Effector memory CD8-positive, alpha-beta T cell (primary cell): ENCODE measurements at regions not wholly inside any gene's neighbourhood (a gene's known extent, or its start where the extent isn't known, plus 50 kb on each side); places are given as distances from the start of the nearest gene placed in this dataset.

Source experiments
- ATAC-seq: fragments of 150-1000 bp; cut with Tn5 transposase; replicated peaks from 2 replicates; pipeline ENCODE4 v1.10.0; 2021; ENCODE audit warnings: mild to moderate bottlenecking, moderate library complexity
- DNase-seq, 3 experiments: peaks; one replicate each; pipeline ENCODE4 v3.0.0; 2021
- H3K27ac Mint-ChIP-seq, 2 donors: one replicate each; pipeline ENCODE4 v1.8.0; 2022; ENCODE audit warnings: mild to moderate bottlenecking in 2 of 2, mixed read lengths in 2 of 2, moderate library complexity in 2 of 2
- H3K27me3 Mint-ChIP-seq, 2 donors: one replicate each; pipeline ENCODE4 v1.8.0; 2022; ENCODE audit warnings: mixed read lengths in 2 of 2
- H3K36me3 Mint-ChIP-seq: one replicate; pipeline ENCODE4 v1.8.0; 2022; ENCODE audit warnings: mild to moderate bottlenecking, moderate library complexity, mixed read lengths; ENCODE audit not compliant: insufficient read depth
- H3K4me1 Mint-ChIP-seq, 2 donors: one replicate each; pipeline ENCODE4 v1.8.0; 2022; ENCODE audit warnings: low read depth in 2 of 2, mixed read lengths in 2 of 2
- H3K4me3 Mint-ChIP-seq, 2 donors: one replicate each; pipeline ENCODE4 v1.8.0; 2022; ENCODE audit warnings: mild to moderate bottlenecking in 2 of 2, mixed read lengths in 2 of 2, moderate library complexity in 2 of 2
- H3K9me3 Mint-ChIP-seq, 2 donors: one replicate each; pipeline ENCODE4 v1.8.0; 2022; ENCODE audit warnings: mixed read lengths in 2 of 2

DNA sequence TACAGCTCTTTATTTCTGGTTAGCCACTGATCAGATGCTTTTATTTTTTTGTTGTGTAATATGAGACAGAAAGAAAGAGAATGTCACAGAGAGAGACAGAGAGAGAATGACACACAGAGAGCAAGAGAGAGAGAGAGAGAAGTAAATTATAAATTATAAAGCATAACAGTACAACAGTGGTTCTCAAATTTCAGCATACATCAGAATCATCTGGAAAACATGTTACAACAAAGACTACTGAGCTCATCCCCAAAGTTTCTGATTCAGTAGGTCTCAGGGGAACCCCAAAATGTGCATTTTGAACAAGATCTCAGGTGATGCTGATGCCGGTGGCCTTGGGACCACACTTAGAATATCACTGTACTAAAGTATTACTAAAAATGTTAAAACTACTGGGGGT is 245.8 kb upstream of the DIAPH2 start:
- H3K27me3 Mint-ChIP-seq = no peaks in the 10 kb centered on the region
- no peak overlapping the region for H3K4me3 Mint-ChIP-seq
- ATAC-seq (no peak), DNase-seq (no peak)
- H3K36me3 Mint-ChIP-seq = no peaks in the 10 kb centered on the region
- no peaks in the 10 kb centered on the region for H3K4me1 Mint-ChIP-seq
- no peak overlapping the region for H3K27ac Mint-ChIP-seq
- no peaks in the 10 kb centered on the region for H3K9me3 Mint-ChIP-seq

DNA sequence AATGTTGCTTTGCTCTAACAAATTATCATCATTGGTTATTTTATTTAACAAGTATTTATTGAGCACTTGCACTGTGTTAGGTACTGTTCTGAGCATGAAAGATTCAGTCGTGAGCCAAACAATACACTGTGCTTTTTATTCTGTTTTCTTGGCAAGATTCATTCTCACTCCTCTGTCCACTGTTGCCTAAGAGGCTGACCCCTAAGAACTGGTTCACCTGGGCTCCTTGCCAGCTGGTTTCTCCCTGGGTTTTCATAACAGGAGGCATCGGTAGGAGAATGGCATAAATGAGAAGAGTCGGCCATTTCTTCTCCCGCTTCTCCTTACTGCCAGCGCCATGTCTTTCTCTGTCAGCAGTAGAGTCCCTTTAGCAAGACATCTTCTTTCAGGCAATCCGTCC is 243.7 kb upstream of the DIAPH2 start:
- Mint-ChIP-seq H3K4me3 (no peak overlapping the region), H3K4me1 (no peaks in the 10 kb centered on the region), H3K27ac (no peak overlapping the region), H3K36me3 (no peaks in the 10 kb centered on the region), H3K27me3 (no peaks in the 10 kb centered on the region), H3K9me3 (no peaks in the 10 kb centered on the region)
- DNase-seq (no peak), ATAC-seq (no peak)

- H3K4me3 Mint-ChIP-seq = no peak overlapping the region
- H3K9me3 Mint-ChIP-seq = no peaks in the 10 kb centered on the region
- no peak overlapping the region for H3K27ac Mint-ChIP-seq
- ATAC-seq = no peak
- DNase-seq = no peak
- H3K4me1 Mint-ChIP-seq = no peaks in the 10 kb centered on the region
- peaks cover 3% of the 10 kb centered on the region for H3K36me3 Mint-ChIP-seq
- H3K27me3 Mint-ChIP-seq = no peaks in the 10 kb centered on the region
Measured at GRCh38 chrX:96445531-96446065, 239.0 kb upstream of the DIAPH2 start.

GRCh38 chrX:96446524-96446923 is 238.1 kb upstream of the DIAPH2 start:
- H3K36me3 Mint-ChIP-seq = peaks cover 3% of the 10 kb centered on the region
- H3K4me3 Mint-ChIP-seq = no peak overlapping the region
- no peaks in the 10 kb centered on the region for H3K4me1 Mint-ChIP-seq
- H3K9me3 Mint-ChIP-seq = no peaks in the 10 kb centered on the region
- DNase-seq = no peak
- ATAC-seq = no peak
- H3K27ac Mint-ChIP-seq = no peak overlapping the region
- H3K27me3 Mint-ChIP-seq = no peaks in the 10 kb centered on the region

DNA sequence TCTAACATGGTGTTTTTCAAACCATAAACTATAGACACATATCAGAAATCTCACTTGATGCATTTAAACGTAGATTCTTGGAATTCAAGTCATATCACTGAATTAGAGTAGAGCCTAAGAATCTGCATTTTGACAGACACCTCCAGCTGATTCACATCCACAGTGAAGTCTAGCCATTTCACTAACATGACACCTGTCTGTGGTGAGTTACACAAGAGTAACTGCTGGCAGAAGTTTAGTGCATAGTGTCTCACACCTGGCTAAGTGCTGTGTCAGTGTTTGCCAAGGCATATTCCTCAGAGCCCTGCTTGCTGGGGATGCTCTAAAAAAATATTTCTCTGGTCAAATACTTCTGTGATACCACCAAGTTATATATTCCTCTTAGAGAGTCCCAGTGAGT is 237.5 kb upstream of the DIAPH2 start:
- Mint-ChIP-seq H3K4me3 (no peak overlapping the region), H3K36me3 (peaks cover 3% of the 10 kb centered on the region), H3K9me3 (no peaks in the 10 kb centered on the region), H3K27ac (no peak overlapping the region), H3K27me3 (no peaks in the 10 kb centered on the region), H3K4me1 (no peaks in the 10 kb centered on the region)
- ATAC-seq = no peak
- DNase-seq = no peak

- Mint-ChIP-seq H3K4me3 (no peak overlapping the region), H3K27me3 (no peaks in the 10 kb centered on the region), H3K9me3 (no peaks in the 10 kb centered on the region), H3K4me1 (no peaks in the 10 kb centered on the region), H3K27ac (no peak overlapping the region), H3K36me3 (peaks cover 3% of the 10 kb centered on the region)
- no peak for ATAC-seq
- no peak for DNase-seq
Measured at GRCh38 chrX:96449191-96449590, 235.5 kb upstream of the DIAPH2 start.

GRCh38 chrX:96449896-96450295 is 234.7 kb upstream of the DIAPH2 start:
- no peak overlapping the region for H3K4me3 Mint-ChIP-seq
- H3K36me3 Mint-ChIP-seq = peaks cover 3% of the 10 kb centered on the region
- ATAC-seq = no peak
- no peaks in the 10 kb centered on the region for H3K9me3 Mint-ChIP-seq
- H3K27me3 Mint-ChIP-seq = no peaks in the 10 kb centered on the region
- no peak overlapping the region for H3K27ac Mint-ChIP-seq
- no peak for DNase-seq
- no peaks in the 10 kb centered on the region for H3K4me1 Mint-ChIP-seq

DNA sequence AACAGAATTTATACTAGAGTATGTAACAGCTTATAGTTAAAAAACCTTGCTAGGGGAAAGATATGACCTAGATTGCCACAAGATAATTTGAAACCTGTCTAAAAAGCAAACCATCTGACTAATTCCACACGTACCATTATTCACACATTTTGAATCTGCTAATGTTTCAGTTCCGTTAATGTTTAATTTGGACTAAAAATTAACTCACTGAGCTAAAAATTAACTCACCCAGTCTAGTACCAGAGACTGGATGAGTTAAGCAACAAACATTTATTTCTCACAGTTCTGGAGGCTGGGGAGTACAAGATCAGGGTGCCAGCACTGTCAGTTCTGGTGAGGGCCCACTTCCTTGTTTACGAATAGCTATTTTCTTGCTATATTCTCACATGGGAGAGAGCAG is 231.5 kb upstream of the DIAPH2 start:
- DNase-seq (no peak), ATAC-seq (no peak)
- H3K27me3 Mint-ChIP-seq = no peaks in the 10 kb centered on the region
- H3K4me3 Mint-ChIP-seq = no peak overlapping the region
- H3K27ac Mint-ChIP-seq = no peak overlapping the region
- H3K36me3 Mint-ChIP-seq = peaks cover 3% of the 10 kb centered on the region
- H3K9me3 Mint-ChIP-seq = no peaks in the 10 kb centered on the region
- no peaks in the 10 kb centered on the region for H3K4me1 Mint-ChIP-seq

- H3K4me3 Mint-ChIP-seq = no peak overlapping the region
- H3K36me3 Mint-ChIP-seq = no peaks in the 10 kb centered on the region
Measured at GRCh38 chrX:96455078-96455477, 229.6 kb upstream of the DIAPH2 start.

GRCh38 chrX:96464880-96465558 is 219.6 kb upstream of the DIAPH2 start:
- no peak overlapping the region for H3K4me3 Mint-ChIP-seq
- no peak for DNase-seq
- ATAC-seq = no peak
- H3K27ac Mint-ChIP-seq = no peak overlapping the region
- no peaks in the 10 kb centered on the region for H3K4me1 Mint-ChIP-seq
- H3K36me3 Mint-ChIP-seq = no peaks in the 10 kb centered on the region
- H3K27me3 Mint-ChIP-seq = peaks cover 0 to 4% of the 10 kb centered on the region in 2 donors
- no peaks in the 10 kb centered on the region for H3K9me3 Mint-ChIP-seq

More at GRCh38 chrX:96455078-96455477, 229.6 kb upstream of the DIAPH2 start:
- DNase-seq (no peak), ATAC-seq (no peak)
- H3K9me3 Mint-ChIP-seq = no peaks in the 10 kb centered on the region
- H3K4me1 Mint-ChIP-seq = no peaks in the 10 kb centered on the region
- H3K27me3 Mint-ChIP-seq = no peaks in the 10 kb centered on the region
- no peak overlapping the region for H3K27ac Mint-ChIP-seq

DNA sequence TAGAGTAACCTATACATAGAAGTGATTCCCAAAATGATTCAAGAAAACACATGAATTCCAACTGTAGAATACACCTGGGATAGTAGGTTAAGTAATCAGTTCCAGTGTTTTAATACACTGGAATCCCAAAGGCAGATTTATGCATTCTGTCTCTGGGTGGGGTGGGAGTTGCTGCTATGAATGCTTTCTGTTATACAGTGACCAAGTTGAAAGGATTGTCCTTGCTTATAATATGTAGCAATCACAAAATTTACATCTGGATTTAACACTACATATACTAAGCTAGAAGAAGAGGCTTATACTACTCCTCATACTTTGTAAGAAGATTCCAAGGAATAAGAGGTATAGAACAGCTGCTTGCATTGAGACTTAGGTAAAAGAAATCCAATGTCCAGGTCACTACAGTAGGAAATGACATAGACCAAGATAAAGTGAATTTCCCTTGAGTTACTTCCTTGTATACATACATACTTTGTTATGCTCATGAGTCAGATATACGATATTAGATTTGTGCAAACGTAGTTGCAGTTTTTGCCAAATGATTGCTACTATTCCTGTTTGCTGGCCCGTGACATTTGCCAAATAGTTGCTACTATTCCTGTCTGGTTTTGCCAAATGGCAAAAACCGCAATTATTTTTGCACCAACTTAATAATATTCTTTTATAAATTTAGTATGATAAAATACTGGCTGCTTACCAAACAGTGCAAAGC is 210.5 kb upstream of the DIAPH2 start:
- no peak overlapping the region for H3K4me3 Mint-ChIP-seq
- ATAC-seq (no peak), DNase-seq (no peak)
- H3K9me3 Mint-ChIP-seq = peaks cover 0 to 2% of the 10 kb centered on the region in 2 donors
- H3K27ac Mint-ChIP-seq = no peak overlapping the region
- H3K27me3 Mint-ChIP-seq = no peaks in the 10 kb centered on the region
- no peaks in the 10 kb centered on the region for H3K4me1 Mint-ChIP-seq
- H3K36me3 Mint-ChIP-seq = no peaks in the 10 kb centered on the region

DNA sequence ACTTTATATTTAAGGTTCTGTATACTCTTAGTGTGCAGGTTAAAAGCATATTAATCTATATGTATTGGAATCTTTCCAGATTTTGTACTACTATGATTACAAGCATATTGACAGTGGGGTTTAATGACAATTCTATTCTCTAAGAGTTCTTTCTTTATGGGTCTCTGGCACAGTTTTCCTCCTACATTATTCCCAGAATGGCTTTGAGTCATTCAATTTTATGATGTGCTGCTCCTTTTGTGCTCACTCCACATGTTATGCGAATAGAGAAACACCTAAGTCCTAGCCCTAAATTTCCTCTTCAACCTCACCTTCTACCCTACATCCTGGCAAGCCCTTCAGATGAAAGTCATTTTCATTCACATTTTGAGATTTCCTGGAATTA is 209.9 kb upstream of the DIAPH2 start:
- Mint-ChIP-seq H3K4me1 (no peaks in the 10 kb centered on the region), H3K4me3 (no peak overlapping the region), H3K27ac (no peak overlapping the region), H3K9me3 (peaks cover 0 to 2% of the 10 kb centered on the region in 2 donors), H3K36me3 (no peaks in the 10 kb centered on the region), H3K27me3 (no peaks in the 10 kb centered on the region)
- ATAC-seq = no peak
- no peak for DNase-seq

GRCh38 chrX:96480081-96480480 is 204.6 kb upstream of the DIAPH2 start:
- H3K27me3 Mint-ChIP-seq = no peaks in the 10 kb centered on the region
- no peaks in the 10 kb centered on the region for H3K9me3 Mint-ChIP-seq

DNA sequence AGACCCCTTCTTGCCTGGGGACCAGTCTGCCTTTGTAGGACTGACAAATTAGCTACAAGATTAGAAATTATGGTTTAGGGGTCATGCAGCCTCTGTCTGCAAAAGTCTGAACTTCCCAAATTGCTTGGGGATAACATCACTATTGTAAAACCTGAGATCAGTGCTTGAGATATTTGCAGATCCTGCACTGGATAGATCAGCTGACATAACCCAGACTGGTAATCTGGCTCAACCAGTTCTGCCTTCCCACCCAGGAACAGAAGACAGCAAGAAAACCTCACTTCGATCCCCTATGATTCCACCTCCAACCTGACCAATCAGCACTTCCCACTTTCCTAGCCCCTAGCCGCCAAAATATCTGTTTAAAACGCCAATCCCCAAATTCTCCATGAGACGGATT is 202.8 kb upstream of the DIAPH2 start:
- H3K36me3 Mint-ChIP-seq = no peaks in the 10 kb centered on the region
- ATAC-seq = no peak
- no peak overlapping the region for H3K27ac Mint-ChIP-seq
- H3K27me3 Mint-ChIP-seq = no peaks in the 10 kb centered on the region
- H3K4me1 Mint-ChIP-seq = no peaks in the 10 kb centered on the region
- no peak for DNase-seq
- no peak overlapping the region for H3K4me3 Mint-ChIP-seq
- no peaks in the 10 kb centered on the region for H3K9me3 Mint-ChIP-seq

More at GRCh38 chrX:96480081-96480480, 204.6 kb upstream of the DIAPH2 start:
- Mint-ChIP-seq H3K27ac (no peak overlapping the region), H3K4me3 (no peak overlapping the region), H3K4me1 (no peaks in the 10 kb centered on the region), H3K36me3 (no peaks in the 10 kb centered on the region)
- no peak for ATAC-seq
- no peak for DNase-seq
